HG02798 (cell line): ENCODE measurements at regions not wholly inside any gene's neighbourhood (a gene's known extent, or its start where the extent isn't known, plus 50 kb on each side); places are given as distances from the start of the nearest gene placed in this dataset.

Source experiments
- ATAC-seq: cut with Tn5 transposase; IDR thresholded peaks from one replicate; pipeline ENCODE4 v1.9.1; 2021; ENCODE audit warnings: mild to moderate bottlenecking; ENCODE audit not compliant: unreplicated experiment, poor library complexity

DNA sequence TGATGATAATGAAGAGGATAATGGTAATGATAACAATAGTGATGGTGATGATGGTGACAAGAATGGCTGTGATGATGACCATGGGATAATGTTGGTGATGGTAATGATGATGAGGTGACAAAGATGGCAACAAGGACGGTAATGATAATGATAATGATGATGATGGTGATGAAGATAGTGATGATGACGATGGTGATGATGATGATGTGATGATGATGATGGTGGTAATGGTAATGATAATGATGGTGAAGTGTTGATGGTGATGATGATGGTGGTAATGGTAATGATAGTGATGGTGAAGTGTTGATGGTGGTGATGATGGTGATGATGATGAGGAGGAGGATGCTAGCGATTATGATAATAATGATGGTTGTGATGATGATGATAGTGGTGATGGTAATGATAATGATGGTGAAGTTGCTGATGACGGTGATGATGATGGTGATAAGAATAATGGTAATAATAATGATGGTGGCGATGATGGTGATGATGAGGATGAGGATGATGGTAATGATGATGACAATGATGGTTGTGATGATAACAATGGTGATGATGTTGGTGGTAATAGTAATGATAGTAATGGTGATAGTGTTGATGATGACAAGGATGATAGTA lies 54.7 kb upstream of the OPCML start:
- no peak for ATAC-seq

DNA sequence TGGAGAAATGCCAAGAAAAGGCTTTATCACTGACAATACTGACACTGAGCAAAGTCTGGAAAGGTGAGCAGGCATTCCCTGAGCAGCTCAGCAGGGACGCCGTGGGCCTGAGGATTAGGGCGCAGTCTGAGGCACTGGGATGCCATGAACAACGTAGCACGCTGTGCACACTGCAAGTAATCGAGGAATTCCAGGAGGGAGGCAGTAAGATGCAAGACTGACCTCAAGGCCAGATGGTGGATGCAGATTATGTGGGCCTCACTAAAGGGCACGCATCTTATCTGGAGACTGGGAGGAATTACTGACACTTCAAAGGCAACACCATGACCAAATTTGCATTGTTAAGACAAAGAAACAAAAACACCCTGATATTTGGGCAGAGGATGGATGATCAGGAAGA lies 50.4 kb upstream of the OPCML start:
- ATAC-seq, result no peak

GRCh38 chr11:133582326-133582725 lies 50.0 kb upstream of the OPCML start:
- no peak for ATAC-seq
